ENCODE measurements at regions not wholly inside any gene's neighbourhood (a gene's known extent, or its start where the extent isn't known, plus 50 kb on each side); places are given as distances from the start of the nearest gene placed in this dataset.

DNA sequence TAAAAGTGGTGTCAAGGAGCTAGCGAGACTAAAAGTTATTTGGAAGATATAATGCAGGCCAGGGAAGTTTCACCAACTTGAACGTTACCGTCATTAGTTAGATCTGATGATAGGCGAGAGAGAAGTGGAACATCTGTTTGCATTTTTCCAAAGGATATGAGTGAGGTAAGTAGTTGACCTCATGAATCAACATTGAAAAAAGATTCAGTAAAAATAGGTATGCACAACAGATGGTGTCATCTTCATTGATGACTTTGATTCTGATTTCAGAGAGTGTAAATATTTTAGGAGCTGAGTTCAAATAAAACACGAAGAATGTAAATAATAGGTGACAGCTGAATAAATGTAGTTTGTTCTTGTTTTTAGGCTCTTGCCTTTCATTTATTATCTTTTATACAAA is 998.9 kb upstream of the CDH6 start:
- H3K4me2 ChIP-seq: no peak overlapping the region
- no peaks in the 10 kb centered on the region for H3F3A ChIP-seq (replicated peaks; ENCODE audit: insufficient read depth)
- H3K9ac ChIP-seq: no peak overlapping the region
- no peak overlapping the region for H2AFZ ChIP-seq (ENCODE audit: low read depth)
- POLR2A ChIA-PET: no interaction called here
- H3K27ac ChIP-seq (ENCODE audit: low read depth in 2 of 2, low read length in 1 of 2): no peak overlapping the region
- TF ChIP-seq RCOR1 (IDR thresholded peaks at IDR 0.05; ENCODE audit: low read length): no peak
- no peak for TF ChIP-seq GABPA (IDR thresholded peaks at IDR 0.05; ENCODE audit: low read depth)
- TF ChIP-seq CHD2 (IDR thresholded peaks at IDR 0.05; ENCODE audit: low read length, partially characterized antibody): no peak
- no peak for TF ChIP-seq MXI1 (IDR thresholded peaks at IDR 0.05; ENCODE audit: low read depth, low read length)
- TF ChIP-seq FOXJ3 (CRISPR knock-in tag; IDR thresholded peaks at IDR 0.05): no peak
- TF ChIP-seq, protein P1, sequence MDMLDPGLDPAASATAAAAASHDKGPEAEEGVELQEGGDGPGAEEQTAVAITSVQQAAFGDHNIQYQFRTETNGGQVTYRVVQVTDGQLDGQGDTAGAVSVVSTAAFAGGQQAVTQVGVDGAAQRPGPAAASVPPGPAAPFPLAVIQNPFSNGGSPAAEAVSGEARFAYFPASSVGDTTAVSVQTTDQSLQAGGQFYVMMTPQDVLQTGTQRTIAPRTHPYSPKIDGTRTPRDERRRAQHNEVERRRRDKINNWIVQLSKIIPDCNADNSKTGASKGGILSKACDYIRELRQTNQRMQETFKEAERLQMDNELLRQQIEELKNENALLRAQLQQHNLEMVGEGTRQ (IDR thresholded peaks at IDR 0.05; ENCODE audit: borderline replicate concordance, low read depth, low read length): no peak
- TF ChIP-seq, protein P2, sequence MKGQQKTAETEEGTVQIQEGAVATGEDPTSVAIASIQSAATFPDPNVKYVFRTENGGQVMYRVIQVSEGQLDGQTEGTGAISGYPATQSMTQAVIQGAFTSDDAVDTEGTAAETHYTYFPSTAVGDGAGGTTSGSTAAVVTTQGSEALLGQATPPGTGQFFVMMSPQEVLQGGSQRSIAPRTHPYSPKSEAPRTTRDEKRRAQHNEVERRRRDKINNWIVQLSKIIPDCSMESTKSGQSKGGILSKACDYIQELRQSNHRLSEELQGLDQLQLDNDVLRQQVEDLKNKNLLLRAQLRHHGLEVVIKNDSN (IDR thresholded peaks at IDR 0.05; ENCODE audit: borderline replicate concordance, low read depth): no peak
- TF ChIP-seq, protein P3, sequence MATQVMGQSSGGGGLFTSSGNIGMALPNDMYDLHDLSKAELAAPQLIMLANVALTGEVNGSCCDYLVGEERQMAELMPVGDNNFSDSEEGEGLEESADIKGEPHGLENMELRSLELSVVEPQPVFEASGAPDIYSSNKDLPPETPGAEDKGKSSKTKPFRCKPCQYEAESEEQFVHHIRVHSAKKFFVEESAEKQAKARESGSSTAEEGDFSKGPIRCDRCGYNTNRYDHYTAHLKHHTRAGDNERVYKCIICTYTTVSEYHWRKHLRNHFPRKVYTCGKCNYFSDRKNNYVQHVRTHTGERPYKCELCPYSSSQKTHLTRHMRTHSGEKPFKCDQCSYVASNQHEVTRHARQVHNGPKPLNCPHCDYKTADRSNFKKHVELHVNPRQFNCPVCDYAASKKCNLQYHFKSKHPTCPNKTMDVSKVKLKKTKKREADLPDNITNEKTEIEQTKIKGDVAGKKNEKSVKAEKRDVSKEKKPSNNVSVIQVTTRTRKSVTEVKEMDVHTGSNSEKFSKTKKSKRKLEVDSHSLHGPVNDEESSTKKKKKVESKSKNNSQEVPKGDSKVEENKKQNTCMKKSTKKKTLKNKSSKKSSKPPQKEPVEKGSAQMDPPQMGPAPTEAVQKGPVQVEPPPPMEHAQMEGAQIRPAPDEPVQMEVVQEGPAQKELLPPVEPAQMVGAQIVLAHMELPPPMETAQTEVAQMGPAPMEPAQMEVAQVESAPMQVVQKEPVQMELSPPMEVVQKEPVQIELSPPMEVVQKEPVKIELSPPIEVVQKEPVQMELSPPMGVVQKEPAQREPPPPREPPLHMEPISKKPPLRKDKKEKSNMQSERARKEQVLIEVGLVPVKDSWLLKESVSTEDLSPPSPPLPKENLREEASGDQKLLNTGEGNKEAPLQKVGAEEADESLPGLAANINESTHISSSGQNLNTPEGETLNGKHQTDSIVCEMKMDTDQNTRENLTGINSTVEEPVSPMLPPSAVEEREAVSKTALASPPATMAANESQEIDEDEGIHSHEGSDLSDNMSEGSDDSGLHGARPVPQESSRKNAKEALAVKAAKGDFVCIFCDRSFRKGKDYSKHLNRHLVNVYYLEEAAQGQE (IDR thresholded peaks at IDR 0.05; ENCODE audit: low read depth, low read length): no peak
- TF ChIP-seq EP300 (IDR thresholded peaks at IDR 0.05; ENCODE audit: borderline replicate concordance in 1 of 2, low read depth in 1 of 2, low read length in 1 of 2): no peak
- TF ChIP-seq NFIC (IDR thresholded peaks at IDR 0.05; ENCODE audit: borderline replicate concordance): no peak
- TF ChIP-seq TCF12 (IDR thresholded peaks at IDR 0.05): no peak
- TF ChIP-seq MEF2A (IDR thresholded peaks at IDR 0.05; ENCODE audit: borderline replicate concordance, low read depth): no peak
- no peak for TF ChIP-seq RAD21 (IDR thresholded peaks at IDR 0.05; ENCODE audit: low read length)
- no peaks in the 10 kb centered on the region for H3K9me3 ChIP-seq
- H3K4me3 ChIP-seq (ENCODE audit: low read depth in 2 of 2, low read length in 1 of 2): no peak overlapping the region
- H3K36me3 ChIP-seq (replicated peaks in 1 of 2; ENCODE audit: control insufficient read depth in 1 of 2, insufficient read depth in 2 of 2, low read length in 1 of 2): no peaks in the 10 kb centered on the region
- H3K27me3 ChIP-seq (ENCODE audit: insufficient read depth): no peaks in the 10 kb centered on the region
- no peaks in the 10 kb centered on the region for H3K9me2 ChIP-seq
- H3K79me2 ChIP-seq (ENCODE audit: insufficient read depth): no peaks in the 10 kb centered on the region
- CTCF ChIA-PET: no interaction called here
- no peaks in the 10 kb centered on the region for H4K20me1 ChIP-seq (ENCODE audit: insufficient read depth)
- H3K4me1 ChIP-seq (ENCODE audit: control insufficient read depth in 1 of 2, insufficient read depth in 2 of 2, low read depth in 1 of 2, low read length in 1 of 2): no peaks in the 10 kb centered on the region
- no peak for DNase-seq
- WGBS (ENCODE audit: low lambda C conversion rate): 14% methylated on average over 5 of the region's 5 CpGs

GRCh38 chr5:30183795-30184194 is 1009.7 kb upstream of the CDH6 start:
- no peak for DNase-seq
- TF ChIP-seq SIN3A (IDR thresholded peaks at IDR 0.05; ENCODE audit: borderline replicate concordance, low read depth, low read length): no peak
- TF ChIP-seq NRF1 (IDR thresholded peaks at IDR 0.05; ENCODE audit: low read depth, low read length): no peak
- no peak for TF ChIP-seq MXI1 (IDR thresholded peaks at IDR 0.05; ENCODE audit: low read depth, low read length)
- TF ChIP-seq TAF1 (IDR thresholded peaks at IDR 0.05; ENCODE audit: borderline replicate concordance, low read depth, low read length): no peak
- no peak for TF ChIP-seq CHD2 (IDR thresholded peaks at IDR 0.05; ENCODE audit: low read length, partially characterized antibody)
- TF ChIP-seq TCF12 (IDR thresholded peaks at IDR 0.05): no peak
- no peak for TF ChIP-seq PBX3 (IDR thresholded peaks at IDR 0.05)
- TF ChIP-seq, protein P3 (IDR thresholded peaks at IDR 0.05; ENCODE audit: low read depth, low read length): no peak
- no peak for TF ChIP-seq RXRA (IDR thresholded peaks at IDR 0.05; ENCODE audit: borderline replicate concordance, low read depth)

More at GRCh38 chr5:30183795-30184194, 1009.7 kb upstream of the CDH6 start:
- Histone ChIP-seq H3K36me3 (replicated peaks in 1 of 2; ENCODE audit: control insufficient read depth in 1 of 2, insufficient read depth in 2 of 2, low read length in 1 of 2) (no peaks in the 10 kb centered on the region), H3K4me2 (no peak overlapping the region), H4K20me1 (ENCODE audit: insufficient read depth) (no peaks in the 10 kb centered on the region), H3K27me3 (ENCODE audit: insufficient read depth) (no peaks in the 10 kb centered on the region), H3K9ac (no peak overlapping the region), H3K9me3 (no peaks in the 10 kb centered on the region), H3K27ac (ENCODE audit: low read depth in 2 of 2, low read length in 1 of 2) (no peak overlapping the region), H3K4me1 (ENCODE audit: control insufficient read depth in 1 of 2, insufficient read depth in 2 of 2, low read depth in 1 of 2, low read length in 1 of 2) (no peaks in the 10 kb centered on the region), H2AFZ (ENCODE audit: low read depth) (no peak overlapping the region), H3K9me2 (no peaks in the 10 kb centered on the region), H3K79me2 (ENCODE audit: insufficient read depth) (no peaks in the 10 kb centered on the region), H3K4me3 (ENCODE audit: low read depth in 2 of 2, low read length in 1 of 2) (no peak overlapping the region), H3F3A (replicated peaks; ENCODE audit: insufficient read depth) (no peaks in the 10 kb centered on the region)
- ChIA-PET CTCF (no interaction called here), POLR2A (no interaction called here)
- 10% methylated on average over 7 of the region's 7 CpGs for WGBS (ENCODE audit: low lambda C conversion rate)

Measured in SK-N-SH (cell line).